KG1 (cell line): ENCODE measurements at regions not wholly inside any gene's neighbourhood (a gene's known extent, or its start where the extent isn't known, plus 50 kb on each side); places are given as distances from the start of the nearest gene placed in this dataset.
"Not testable (repeated sequence)": the region's sequence is repeated elsewhere in the genome, so short reads cannot be mapped to it uniquely, and the experiment has no call there.

Experiments used
- DNase-seq: peaks from one replicate; lab custom pipeline; 2025; lab: John Stamatoyannopoulos, UW

DNA sequence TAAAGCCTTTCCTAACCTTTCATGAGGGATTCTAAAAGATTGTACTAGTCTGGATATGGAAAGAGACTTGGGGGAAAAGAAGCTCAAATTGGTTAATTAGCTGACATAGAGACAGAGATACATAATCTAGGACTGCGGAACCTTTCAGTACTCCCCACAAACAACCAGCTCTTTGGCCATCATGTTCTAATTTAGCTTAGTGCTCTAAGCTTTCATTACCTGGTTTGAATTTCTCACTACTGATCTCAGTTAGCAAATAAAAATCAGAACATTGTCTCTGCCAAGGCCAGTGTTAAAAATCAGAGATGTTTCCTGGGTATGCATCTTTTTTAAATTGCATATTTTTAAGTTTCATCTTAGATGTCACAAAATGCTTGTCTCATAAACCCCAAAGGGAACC lies 254.4 kb downstream of the GLUD2 start:
- DNase-seq = no peak

DNA sequence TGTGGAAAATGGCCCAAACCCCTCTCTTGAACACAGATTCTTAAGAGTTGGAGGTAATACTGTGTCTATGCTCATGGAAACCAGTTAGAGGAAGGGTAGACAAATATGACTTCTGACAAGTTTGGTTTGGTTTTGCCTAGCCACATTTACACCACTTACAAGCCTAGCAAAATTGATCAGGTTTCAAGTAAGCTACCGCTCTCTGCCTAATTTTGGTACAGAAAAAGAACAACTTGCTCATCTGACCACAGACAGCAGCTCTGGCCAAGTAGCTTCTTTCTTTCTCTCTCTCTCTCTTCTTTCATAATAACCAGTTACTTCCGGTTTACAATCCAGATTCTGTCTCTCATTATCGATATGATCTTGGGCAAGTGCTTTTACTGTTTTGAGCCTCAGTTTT lies 260.0 kb downstream of the GLUD2 start:
- DNase-seq = no peak

DNA sequence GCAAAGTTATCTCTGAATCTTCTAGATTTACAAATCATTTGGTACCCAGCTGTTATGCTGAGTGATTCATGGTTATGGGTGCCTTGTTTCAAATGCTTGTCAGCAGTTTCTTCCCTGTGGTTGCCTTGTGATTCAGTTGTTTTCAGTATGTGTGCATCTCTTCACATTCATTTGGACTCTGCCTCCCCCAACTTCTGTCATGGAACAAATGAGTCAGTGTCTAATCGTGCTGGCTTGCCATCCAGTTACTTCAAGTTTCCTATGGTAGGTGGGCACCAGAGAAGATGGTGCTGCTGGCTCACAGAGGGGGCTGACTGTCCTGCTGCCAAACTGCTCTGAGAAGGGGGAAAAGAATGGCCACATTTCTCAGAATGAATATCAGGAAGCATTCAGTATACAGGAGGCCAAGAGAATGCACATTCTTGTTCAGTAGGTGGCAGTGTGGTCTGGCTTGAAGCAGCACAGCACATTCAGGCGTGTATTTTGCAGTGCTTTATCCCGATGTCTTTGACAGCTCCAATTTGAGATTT lies 260.9 kb downstream of the GLUD2 start:
- DNase-seq = no peak

DNA sequence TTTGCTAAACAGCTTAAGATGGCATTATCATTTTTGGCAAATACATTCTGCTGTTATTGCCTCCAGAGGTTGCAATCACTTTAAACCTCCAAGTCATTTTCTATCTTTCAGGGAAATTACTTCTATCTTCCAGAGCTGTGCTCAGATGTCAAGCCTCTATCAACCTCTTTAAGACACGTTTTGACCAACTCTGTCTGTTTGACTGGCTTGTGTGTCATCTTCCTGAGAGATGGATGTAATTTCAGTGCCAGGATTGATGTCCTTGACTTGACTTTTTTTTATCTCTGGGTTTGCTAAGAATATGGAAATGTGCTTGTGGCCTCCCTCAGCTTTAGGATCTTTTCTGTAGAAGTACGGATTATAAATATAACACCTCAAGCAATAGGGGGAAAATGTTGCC lies 263.4 kb downstream of the GLUD2 start:
- DNase-seq = no peak

DNA sequence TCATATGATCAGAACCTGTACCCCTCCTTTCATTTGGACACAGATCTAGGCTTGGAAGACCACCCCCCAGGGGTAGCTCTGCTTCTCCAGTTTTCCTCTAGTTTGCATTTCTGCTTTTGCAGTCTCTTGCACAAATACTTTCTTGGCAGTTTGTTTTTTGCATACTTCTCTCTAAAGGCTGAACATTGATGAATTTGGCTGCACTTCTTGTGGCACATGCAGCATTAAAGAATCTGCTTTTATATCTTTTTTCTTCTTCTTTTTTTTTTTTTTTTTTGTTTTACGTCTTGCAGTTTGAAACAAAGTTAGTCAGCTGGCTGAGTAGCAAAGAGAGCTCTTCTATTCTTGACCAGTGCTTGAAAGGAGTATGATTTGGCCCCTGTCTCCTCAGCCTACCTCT lies 273.0 kb downstream of the GLUD2 start:
- no peak for DNase-seq

DNA sequence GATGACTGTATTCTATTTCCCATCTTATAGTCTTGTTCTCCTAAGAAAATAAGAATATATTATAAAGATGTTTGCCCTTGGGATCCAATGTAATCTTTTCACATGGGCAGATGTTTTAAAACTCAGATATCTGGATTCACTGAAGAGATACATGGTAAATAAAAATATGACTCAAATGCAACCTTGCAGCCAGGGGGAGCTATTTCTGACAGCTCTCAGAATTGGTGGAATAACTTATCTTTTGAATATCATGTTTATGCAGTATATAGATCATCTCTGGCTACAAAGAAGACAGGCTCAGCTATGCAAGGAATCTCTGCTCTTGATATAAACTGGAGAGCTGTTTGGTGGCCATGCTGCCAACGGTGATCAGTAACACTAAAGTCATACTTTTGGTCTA lies 274.7 kb downstream of the GLUD2 start:
- DNase-seq = no peak

DNA sequence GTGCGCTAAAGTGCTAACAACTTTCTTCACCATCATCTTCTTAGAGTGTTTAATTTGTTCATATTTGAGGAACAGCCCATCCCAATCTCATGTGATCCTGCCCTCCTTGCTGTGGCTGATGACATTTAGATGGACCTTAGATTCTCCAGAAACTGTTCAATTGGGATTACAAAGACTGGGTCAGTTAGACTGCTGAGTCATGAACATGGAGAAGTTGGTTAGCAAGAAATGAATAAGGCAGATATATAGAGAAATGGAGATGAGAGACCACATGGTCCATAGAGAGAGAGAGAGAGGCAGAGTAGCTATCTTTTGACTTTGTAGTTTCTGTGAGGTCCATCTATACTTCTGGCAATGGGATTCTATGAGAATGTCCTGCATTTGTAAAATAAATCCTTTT lies 275.9 kb downstream of the GLUD2 start:
- DNase-seq = no peak

DNA sequence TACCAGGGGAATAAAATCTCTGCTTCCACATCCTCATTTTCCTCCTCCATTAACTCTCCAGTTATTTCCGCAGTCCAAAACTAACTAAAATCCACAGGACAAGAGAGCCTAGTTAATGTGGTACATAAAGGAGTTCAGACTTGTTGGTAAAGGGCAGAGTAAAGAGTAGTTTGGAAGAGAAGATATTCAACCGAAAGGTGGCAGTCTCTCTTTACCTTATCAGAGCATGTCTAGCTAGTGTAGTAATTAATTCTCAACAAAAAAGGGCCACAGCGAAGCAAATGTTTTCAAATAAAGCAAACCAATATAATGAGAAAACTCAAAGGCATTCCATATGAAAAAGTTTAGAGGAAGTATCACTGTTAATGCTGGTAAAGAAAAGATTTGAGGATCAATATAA lies 286.5 kb downstream of the GLUD2 start:
- DNase-seq = no peak

DNA sequence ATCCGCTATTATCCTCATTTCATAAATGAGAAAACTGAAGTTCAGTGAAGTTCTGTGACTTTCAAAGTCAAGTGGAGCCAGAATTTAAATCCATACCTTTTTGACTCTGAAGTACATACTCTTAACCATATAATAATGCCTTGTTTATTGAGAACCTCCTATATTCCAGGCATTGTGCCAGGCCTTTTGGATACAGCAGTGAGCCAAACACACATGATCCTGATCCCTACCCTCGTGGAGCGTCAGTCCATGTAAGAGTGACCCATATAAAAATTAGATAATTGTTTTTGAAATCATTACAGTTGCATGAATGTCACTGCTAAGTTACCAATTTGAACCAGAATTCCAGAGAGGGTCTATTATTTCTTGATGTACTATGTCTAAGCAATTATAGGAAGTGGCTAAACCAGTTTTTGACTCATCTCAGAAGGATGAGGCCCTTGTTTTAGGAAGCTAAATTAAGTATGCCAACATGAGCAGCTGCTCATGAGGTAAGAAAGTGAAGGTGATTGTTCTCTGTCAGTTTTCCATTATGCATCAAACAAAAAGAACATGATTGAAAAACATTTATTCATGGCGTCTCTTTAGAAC lies 289.5 kb downstream of the GLUD2 start:
- no peak for DNase-seq

DNA sequence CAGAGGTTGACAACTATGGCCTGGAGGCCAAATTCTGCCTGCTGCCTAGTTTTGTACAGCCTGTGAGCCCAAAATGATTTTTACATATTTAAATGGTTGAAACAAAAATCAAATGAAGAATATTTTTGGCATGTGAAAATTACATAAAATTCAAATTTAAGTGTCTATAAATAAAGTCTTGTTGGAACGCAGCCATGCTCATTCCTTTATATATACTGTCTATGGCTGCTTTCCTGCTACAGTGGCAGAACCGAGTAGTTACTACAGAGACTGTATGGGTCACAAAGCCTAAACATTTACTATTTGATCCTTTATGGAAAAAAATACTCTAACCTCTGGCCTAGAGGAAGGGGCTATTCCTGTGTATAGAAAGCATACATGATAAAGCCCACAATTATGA lies 290.4 kb downstream of the GLUD2 start:
- DNase-seq = no peak

DNA sequence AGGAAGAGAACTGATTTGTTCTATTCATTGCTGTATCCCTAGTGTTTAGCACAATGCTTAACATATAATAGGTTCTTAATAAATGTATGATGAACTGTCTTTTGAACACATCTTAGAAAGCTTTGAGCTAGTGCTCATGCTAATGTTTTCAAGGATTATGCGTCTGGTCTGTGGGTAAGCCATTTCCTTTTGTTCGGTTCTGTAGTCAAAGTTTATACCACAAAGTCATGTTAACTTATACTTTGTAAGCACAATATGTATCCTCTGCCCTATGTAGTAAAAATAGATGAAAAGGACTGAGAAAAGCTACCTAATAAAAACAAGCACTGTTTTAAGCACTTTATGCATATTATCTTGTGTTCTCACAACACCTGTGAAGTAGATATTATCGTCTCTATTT lies 301.9 kb downstream of the GLUD2 start:
- no peak for DNase-seq

DNA sequence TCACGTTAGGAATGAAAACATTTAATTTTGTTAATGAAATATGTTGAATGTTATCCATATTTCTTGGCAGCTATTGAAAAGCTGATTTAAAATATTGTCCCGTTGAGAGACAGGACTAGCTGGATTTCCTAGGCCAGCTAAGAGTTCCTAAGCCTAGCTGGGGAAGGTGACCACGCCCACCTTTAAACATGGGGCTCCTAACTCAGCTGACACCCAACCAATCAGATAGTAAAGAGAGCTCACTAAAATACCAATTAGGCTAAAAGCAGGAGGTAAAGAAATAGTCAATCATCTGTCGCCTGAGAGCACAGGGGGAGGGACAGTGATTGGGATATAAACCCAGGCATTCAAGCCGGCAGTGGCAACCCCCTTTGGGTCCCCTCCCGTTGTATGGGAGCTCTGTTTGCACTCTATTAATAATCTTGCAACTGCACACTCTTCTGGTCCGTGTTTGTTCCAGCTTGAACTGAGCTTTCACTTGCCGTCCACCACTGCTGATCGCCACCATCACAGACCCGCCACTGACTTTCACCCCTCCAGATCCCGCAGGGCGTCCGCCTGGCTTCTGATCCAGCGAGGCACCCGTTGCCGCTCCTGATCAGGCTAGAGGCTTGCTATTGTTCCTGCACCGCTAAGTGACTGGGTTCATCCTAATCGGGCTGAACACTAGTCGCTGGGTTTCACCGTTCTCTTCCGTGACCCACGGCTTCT lies 308.9 kb downstream of the GLUD2 start:
- no peak for DNase-seq

DNA sequence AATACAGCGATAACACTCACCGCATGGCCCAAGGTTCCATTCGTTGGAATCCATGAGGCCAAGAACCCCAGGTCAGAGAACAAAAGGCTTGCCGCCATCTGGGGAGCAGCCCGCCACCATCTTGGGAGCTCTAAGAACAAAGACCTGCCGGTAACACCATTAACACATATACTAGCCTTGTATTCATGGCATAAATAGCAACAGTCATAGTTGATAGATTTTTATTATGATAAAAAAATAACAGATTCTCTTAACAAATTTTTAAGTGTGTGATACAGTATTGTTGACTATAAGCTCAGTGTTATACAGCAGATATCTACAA lies 309.4 kb downstream of the GLUD2 start:
- DNase-seq = no peak

DNA sequence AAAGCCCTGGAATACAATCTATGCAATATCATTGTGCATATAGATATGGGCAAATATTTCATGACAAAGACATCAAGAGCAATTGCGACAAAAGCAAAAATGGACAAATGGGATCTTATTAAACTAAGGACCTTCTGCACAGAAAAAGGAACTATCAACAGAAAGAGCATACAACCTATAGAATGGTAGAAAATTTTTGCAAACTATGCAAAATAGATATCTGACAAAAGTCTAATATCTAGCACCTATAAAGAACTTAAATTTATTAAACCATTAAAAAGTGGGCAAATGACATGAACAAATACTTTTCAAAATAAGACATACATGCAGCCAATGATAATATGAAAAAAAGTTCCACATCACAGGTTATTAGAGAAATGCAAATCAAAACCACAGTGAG lies 312.9 kb downstream of the GLUD2 start:
- DNase-seq = no peak

DNA sequence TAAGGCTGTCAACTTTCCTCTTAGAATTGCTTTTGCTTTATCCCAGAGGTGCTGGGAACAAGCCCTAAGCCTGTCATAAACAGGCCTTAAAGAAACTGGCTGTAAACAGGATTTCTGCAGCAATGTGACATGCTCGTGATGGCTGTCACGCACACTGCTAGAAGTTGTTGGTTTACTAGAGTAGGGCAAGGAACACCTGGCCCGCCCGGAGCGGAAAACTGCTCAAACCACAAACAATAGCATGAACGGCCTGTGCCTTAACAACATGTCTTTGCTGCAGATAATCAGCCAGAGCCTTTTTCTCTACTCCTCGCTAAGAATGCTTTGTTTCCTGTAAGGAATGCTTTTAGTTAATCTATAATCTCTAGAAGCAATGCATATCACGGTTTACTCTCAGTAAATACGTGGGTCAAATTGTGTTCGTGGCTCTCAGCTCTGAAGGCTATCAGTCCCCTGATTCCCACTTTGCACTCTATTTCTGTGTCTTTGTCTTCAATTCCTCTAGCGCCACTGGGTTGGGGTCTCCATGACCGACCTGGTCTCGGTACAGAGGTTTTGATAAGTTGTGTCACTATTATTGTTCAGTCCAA lies 318.3 kb downstream of the GLUD2 start:
- no peak for DNase-seq

DNA sequence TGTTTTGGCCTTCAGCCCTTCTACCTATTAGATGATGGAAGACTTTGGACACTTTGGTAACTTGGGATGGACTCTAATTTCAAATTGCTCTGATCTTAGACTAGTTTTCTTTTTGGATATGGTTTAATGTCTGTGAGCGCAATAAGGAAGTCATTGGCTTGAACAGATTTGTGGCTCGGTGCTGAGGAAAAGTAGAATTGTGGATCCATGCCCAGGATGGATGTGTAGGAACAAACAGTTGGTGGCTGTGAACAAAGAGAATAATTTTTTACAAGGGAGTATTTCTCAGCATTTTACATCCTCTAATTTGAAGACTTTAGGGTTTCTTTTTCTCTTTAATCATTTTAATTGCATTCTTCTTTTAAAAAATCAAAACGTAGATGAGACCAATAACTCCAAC lies 327.1 kb downstream of the GLUD2 start:
- no peak for DNase-seq

DNA sequence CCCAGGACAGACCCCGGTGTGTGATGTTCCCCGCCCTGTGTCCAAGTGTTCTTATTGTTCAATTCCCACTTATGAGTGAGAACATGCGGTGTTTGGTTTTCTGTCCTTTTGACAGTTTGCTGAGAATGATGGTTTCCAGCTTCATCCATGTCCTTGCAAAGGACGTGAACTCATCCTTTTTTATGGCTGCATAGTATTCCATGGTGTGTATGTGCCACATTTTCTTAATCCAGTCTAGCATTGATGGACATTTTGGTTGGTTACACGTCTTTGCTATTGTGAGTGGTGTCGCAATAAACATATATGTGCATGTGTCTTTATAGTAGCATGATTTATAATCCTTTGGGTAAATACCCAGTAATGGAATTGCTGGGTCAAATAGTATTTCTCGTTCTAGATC lies 334.5 kb downstream of the GLUD2 start:
- not testable (repeated sequence) for DNase-seq

DNA sequence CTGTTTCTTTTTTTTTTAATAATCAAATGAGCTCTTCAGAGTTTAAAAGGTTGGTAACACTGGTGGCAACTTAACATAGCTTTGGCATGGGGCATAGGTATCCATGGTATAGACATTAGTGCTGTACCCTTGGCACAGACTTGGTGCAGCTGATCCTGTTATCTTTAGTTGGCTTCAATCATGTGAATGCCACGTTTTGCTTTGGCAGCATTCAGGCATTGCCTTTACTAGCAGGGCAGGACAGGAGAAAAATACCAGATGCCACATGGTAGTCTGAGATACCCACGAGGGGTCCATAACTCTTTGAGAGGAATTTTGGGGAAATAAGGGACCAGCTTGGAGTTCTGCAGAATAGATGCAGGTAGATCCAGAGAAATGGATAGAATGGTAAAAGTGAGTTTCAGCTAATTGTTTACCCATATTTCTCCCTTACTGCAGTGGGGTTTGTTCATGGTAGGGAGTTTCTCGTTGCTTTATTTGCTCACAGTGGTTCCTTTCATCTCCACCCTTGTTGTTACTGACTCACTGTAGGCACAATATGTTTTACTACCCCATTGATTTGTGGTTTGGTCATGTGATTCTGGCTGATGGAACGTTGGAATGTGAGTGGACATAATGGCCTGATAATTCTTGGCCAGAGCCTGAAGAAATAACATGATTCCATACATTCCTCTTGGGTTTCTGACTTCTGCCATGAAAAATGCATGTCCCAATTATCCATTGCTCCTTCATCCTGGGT lies 342.7 kb downstream of the GLUD2 start:
- DNase-seq = no peak

DNA sequence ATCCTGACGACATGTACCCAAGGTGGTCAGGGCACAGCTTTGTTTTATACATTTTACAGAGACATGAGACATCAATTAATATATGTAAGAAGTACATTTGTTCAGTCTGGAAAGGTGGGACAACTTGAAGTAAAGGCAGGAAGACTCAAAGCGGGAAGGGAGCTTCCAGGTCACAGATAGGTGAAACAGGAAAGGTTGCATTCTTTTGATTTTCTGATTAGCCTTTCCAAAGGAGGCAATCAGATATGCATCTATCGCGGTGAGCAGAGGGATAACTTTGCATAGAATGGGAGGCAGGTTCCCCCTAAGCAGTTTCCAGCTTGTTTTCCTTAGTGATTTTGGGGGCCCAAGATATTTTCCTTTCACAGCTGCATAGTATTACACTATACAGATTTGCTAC lies 358.4 kb downstream of the GLUD2 start:
- no peak for DNase-seq

DNA sequence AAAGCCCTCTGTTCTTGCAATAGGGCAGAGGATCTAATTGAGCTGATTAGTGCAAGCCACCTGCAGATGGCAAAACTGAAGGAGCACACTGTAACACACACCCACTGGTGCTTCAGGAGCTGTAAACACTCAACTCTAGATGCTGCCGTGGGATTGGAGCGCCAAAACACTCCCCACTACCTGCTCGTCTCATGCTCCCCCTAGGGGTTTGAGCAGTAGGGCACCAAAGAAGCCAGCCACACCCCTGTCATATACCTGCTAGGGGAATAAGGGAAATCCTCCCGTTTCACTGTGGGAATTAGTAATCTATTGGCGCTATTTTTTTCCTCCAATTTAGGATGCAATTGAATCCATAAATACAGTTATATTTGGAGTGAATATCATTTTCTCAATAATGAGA lies 360.2 kb downstream of the GLUD2 start:
- DNase-seq = no peak

DNA sequence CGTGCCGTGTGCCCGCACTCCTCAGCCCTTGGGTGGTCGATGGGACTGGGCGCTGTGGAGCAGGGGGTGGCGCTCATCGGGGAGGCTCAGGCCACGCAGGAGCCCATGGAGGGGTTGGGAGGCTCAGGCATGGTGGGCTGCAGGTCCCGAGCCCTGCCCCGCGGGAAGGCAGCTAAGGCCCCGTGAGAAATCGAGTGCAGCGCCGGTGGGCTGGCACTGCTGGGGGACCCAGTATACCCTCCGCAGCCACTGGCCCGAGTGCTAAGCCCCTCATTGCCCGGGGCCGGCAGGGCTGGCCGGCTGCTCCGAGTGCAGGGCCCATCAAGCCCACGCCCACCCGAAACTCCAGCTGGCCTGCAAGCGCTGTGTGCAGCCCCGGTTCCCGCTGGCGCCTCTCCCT lies 384.1 kb downstream of the GLUD2 start:
- not testable (repeated sequence) for DNase-seq

DNA sequence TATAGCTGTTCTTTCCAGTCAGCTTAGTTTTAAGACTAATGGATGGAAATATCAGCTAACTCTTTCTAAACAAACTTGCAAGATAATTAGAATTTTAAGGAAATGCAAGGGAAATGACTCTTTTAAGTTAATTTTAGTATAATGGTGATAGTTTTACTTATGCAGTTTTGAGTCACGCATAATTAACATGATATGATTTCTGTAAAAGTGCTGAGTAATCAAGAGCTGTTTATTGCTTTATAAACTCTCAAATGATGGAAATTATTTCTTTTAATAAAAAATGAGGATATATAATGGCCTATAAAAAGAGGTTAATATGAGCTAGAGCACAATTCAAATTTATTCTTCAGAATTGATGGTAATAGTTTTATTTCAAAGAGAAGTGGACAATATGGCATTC lies 385.9 kb downstream of the GLUD2 start:
- DNase-seq = no peak

DNA sequence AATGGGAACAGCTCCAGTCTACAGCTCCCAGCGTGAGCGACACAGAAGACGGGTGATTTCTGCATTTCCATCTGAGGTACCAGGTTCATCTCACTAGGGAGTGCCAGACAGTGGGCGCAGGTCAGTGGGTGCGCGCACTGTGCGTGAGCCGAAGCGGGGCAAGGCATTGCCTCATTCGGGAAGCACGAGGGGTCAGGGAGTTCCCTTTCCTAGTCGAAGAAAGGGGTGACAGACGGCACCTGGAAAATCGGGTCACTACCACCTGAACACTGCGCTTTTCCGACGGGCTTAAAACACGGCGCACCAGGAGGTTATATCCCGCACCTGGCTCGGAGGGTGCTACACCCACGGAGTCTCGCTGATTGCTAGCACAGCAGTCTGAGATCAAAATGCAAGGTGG lies 390.3 kb downstream of the GLUD2 start:
- DNase-seq = not testable (repeated sequence)
